ENCODE measurements at regions not wholly inside any gene's neighbourhood (a gene's known extent, or its start where the extent isn't known, plus 50 kb on each side); places are given as distances from the start of the nearest gene placed in this dataset.
"Not testable (repeated sequence)": the region's sequence is repeated elsewhere in the genome, so short reads cannot be mapped to it uniquely, and the experiment has no call there.

DNA sequence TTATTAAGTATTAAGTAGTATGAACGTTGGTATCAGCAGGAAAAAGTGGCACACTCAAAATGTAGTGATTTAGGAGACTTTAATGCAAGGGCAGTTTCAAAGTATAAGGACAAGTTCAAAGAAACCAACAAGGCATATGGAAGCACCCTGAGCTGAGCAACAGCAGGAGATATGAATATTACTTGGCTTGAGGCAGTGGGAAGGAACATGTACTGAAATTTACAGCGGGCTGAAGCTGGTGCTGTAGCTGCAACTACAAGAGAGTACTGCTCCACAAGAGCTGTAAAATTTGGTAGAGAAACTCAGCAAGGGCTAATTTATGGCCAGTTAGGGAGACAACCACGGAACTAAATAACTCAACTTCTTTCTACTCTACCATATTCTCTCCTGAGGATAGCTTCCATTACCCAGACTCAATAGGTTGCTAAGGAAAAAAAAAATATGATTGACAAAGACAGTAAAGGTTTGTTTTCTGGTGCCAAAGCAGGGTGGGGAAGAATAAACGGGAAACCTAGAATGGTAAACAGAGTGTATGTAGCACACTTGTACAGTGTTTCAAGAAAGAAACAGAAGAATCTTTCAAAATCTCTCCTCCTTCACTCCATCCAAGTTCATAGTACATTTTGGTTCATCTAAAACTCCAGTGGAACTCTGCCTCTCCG lies 487.8 kb upstream of the MGAT4C start:
- no peak for DNase-seq

DNA sequence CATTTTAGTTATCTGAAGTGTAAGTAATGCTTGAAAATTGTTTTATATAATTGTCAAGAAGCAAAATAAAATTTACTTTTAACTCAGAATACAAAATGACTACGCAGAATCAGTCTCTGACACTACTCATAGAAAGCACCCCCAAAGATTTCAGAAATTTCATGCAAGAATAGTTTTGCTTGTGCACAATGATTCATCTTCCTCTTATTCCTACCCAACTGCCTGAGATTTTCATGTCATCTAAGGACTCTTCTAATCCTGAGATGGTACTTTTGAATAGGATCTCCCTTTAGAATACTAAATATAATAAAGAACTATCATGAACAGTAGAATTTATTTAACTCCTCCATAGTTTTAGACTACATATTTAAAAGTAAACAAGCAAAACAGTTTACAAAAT lies 485.3 kb upstream of the MGAT4C start:
- no peak for DNase-seq

DNA sequence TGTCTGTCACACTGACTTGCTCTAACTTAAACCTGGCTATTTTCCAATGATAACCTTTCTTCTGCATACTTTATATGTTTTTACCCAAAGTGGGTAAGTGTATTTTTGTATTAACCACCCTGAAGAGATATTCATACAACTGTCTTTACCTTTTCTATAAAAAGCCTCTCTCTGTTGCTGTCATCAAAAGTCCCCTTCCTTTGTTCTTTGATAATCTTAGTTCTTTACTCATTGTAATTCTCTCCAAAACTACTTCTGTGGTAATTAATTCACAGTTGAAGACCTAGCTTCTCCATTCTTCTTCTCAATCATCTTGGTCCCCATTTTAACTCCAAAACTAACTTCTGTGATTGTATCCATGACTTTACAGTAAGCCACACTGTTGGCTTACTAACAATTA lies 479.7 kb upstream of the MGAT4C start:
- no peak for DNase-seq

DNA sequence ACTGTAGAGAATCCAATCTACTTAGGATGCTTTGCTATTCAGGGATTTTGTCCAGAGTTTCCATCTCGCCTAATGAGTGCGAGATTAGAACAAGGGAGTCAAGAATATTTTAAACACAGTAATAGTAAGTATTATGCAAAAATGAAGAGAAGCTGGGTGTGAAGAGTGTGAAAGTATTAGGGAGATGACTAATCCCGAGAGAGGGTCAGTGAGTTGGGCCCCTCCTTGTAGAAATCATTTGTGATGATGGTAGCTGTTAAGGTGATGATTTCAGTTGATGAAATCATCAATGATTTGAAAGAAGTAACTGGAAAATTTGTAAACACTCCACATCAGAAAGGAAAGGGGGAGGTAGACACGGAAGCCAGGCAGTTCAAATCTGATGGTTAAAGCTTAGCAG lies 478.9 kb upstream of the MGAT4C start:
- DNase-seq, result no peak

- DNase-seq, result no peak
Observed at GRCh38 chr12:86730233-86730632, 474.0 kb upstream of the MGAT4C start.

- no peak for DNase-seq
Observed at GRCh38 chr12:86729739-86730138, 473.5 kb upstream of the MGAT4C start.

DNA sequence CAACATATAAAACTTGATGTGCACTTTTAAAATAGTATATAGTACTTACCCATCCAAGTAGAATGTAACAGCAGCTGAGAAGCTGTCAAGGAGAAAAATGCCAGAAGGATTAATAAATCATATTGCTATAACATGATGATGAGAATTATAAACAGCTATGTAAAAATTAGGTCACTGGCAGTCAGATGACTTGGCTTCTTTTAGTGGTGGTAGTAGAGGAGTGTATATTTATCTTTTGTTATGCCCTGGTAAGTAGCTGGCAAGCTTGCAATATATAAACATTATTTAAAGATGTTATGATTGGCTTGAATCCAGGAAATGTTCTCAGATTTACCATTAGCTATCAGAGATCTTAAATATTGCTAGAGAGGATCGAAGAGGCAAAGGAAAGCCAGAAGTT lies 471.0 kb upstream of the MGAT4C start:
- DNase-seq, result no peak

DNA sequence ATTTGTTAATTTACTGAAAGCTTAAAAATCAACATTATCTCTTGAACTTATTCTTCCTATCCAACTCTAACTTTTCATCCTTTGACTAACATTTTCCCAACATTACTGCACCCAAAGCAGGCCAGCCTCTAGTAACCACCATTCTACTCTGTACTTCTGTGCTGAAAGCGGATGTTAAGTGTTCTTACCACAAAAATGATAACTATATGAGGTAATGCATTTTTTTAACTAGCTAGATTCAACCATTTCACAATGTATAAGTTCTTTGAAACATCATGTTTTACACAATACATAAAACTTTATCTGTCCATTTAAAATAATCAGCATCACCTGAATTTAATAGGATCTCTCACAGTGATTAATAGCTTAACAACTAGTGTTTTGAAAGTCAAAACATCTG lies 468.5 kb upstream of the MGAT4C start:
- no peak for DNase-seq

DNA sequence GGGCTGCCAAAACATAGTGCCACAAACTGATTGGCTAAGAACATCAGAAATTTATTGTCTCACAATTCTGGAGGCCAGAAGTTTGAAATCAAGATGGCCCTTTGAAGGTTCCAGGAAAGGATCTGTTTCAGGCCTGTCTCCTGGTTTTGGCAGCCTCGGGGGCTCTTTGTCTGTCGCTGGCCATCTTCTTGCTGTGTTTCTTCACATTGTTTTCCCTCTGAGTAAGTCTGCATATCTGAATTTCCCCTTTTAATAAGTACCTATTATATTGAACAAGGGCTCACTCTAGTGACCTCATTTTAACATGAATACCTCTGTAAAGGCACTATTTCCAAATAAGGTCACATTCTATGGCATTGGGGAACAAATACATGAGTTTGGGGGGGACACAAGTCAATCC lies 467.1 kb upstream of the MGAT4C start:
- DNase-seq, result no peak

DNA sequence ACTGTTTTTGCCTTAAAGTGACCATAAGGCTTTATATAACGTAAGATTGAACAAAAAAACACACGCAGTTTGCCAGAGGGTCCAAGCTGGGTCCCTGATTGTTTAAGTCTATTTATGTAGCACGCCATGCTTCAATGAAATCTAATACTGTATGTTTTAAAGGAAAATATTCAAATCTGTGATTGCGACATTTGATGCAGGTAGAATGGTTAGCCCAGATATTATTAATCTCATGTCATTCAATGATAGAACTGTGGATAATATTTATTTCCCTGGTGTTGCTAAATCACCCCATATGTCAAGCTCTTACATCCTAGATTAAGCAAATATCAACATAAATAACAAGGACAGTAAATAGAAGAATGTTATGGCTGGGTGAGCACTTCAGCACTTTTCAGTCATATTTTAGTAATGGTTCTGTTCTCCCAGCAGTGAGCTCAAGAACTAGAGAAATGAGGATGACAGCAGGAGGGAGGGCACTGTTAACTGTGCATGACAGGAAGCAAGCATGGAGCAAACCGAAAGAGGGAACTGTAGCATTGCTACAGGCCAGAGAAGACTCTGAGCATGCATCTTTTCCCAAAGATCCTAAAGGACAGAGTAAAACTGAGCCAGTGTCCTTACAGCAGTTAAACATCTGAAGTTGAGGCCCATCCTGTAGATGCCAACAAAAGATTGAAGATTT lies 465.7 kb upstream of the MGAT4C start:
- DNase-seq, result no peak

DNA sequence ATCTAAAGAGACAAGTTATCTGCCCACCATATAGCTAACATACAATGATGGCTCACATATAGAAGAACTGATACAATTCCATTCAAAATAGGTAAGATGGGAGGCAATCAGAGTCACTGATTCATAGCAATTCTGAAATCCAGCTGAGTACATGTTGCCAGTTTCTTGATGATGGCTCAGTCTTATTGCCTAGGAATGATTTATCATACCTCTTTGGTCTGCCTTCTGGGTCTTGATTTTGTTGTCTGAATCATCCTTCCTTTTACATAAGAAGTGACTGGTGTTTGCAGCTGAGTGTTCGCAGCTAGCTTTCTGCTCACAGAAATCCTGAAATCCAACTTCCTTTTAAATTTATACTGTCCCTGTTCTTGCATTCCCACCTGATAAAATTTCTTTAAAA lies 463.2 kb upstream of the MGAT4C start:
- no peak for DNase-seq

DNA sequence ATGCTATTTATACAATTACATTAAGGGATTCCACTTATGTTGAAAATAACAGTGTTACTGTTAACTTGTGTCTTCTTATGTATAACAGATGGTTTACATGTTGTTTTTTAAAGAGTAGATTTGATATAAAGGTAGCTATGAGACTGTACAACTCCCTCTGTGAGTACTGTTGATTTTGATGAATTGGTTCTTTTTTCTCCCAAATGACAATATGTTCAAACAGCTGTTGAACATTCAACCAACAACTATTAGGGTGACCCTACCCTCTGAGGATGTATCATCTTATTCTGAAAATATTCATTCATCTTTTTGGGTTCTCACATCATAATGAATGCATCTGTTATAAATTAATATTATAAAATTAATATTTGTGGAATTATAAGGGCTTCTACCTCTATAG lies 456.9 kb upstream of the MGAT4C start:
- DNase-seq, result no peak

GRCh38 chr12:86712425-86712843 lies 456.2 kb upstream of the MGAT4C start:
- DNase-seq, result no peak

- DNase-seq, result no peak
Observed at GRCh38 chr12:86711731-86712130, 455.5 kb upstream of the MGAT4C start.

DNA sequence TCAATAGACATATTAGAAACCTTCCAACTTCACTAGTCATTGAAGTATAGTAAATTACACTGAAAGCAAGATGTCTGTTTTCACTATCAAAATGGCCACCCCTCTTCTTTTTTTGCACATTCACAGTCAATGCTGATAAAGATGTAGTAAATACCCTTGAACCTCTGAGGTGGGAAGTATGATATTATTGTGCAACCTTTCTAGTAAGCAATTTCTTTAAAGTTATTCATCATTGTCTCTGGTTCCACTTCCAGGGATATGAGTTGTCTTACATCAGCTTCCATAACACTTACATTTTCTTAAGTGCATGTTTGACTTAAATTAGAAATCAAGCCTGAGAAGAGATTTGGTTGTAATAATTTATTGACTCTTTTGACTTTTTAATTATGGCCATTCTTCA lies 453.9 kb upstream of the MGAT4C start:
- DNase-seq, result no peak

GRCh38 chr12:86709017-86709416 lies 452.8 kb upstream of the MGAT4C start:
- DNase-seq, result not testable (repeated sequence)

GRCh38 chr12:86698641-86698980 lies 442.4 kb upstream of the MGAT4C start:
- no peak for DNase-seq

- no peak for DNase-seq
Observed at GRCh38 chr12:86697916-86698640, 441.9 kb upstream of the MGAT4C start.

DNA sequence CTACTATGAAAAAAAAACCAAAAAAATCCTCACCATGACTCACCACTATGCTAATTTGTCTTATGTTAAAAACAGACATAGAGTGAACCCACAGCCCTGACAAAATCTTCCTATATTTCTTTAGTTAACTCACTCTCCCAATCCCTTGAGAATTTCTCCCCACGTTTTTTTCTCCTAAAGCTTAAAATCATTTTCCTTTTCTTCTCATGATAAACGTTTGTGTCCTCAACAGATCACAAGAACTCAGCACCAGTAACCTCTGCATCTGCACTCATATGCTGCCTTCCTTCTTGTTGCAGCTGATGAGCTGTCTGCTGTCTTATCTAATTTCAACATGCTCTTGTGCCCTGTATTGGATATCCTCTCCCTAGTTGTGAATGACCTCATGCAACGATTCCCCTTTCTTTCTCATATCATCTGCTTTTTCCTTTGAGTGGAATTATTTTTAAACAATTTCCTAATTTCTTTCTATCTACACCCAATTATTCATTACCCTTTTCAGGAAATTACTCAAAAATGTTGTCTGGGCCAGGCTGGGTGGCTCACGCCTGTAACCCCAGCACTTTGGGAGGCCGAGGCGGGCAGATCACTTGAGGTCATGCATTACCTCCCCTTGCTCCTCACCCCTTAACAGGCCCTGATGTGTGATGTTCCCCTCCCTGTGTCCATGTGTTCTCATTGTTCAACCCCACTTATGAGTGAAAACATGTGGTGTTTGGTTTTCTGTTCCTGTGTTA lies 427.5 kb upstream of the MGAT4C start:
- DNase-seq, result no peak

GRCh38 chr12:86681060-86681459 lies 424.9 kb upstream of the MGAT4C start:
- DNase-seq, result no peak

- DNase-seq, result no peak
Observed at GRCh38 chr12:86675197-86675596, 419.0 kb upstream of the MGAT4C start.

- DNase-seq, result no peak
Observed at GRCh38 chr12:86670986-86671385, 414.8 kb upstream of the MGAT4C start.

GRCh38 chr12:86669010-86669409 lies 412.8 kb upstream of the MGAT4C start:
- DNase-seq, result no peak
